Osteoblast (primary cell): ENCODE measurements at regions not wholly inside any gene's neighbourhood (a gene's known extent, or its start where the extent isn't known, plus 50 kb on each side); places are given as distances from the start of the nearest gene placed in this dataset.

Experiments
- DNase-seq: peaks from one replicate; pipeline ENCODE4 v3.0.0; 2011; ENCODE audit warnings: low spot score, mixed read lengths; ENCODE audit not compliant: insufficient read length; ENCODE audit errors: missing footprints
- H2AFZ ChIP-seq: 2 replicates; pipeline ENCODE4 v1.6.0; 2011; ENCODE audit warnings: mild to moderate bottlenecking, low read length
- H3K27ac ChIP-seq: 2 replicates; pipeline ENCODE4 v1.5.1; 2011; ENCODE audit warnings: mild to moderate bottlenecking, low read depth, low read length, moderate library complexity
- H3K27me3 ChIP-seq: 2 replicates; pipeline ENCODE4 v1.6.0; 2012; ENCODE audit warnings: mild to moderate bottlenecking, control low read depth, inconsistent platforms, low read length, moderate library complexity; ENCODE audit not compliant: insufficient read depth
- H3K36me3 ChIP-seq: 2 replicates; pipeline ENCODE4 v1.5.1; 2011; ENCODE audit warnings: mild to moderate bottlenecking, low read length, control low read depth, moderate library complexity; ENCODE audit not compliant: insufficient read depth
- H3K4me1 ChIP-seq: 2 replicates; pipeline ENCODE4 v1.5.1; 2011; ENCODE audit warnings: mild to moderate bottlenecking, low read length, control low read depth, moderate library complexity; ENCODE audit not compliant: insufficient read depth
- H3K4me2 ChIP-seq: 2 replicates; pipeline ENCODE4 v1.6.0; 2011; ENCODE audit warnings: mild to moderate bottlenecking, low read length; ENCODE audit not compliant: insufficient read depth
- H3K4me3 ChIP-seq: fragments of 200-600 bp; sonication (generic); 3 replicates; pipeline ENCODE4 v1.5.1; 2012; ENCODE audit warnings: mild to moderate bottlenecking, low read length, inconsistent platforms; ENCODE audit not compliant: insufficient read depth
- H3K79me2 ChIP-seq: 2 replicates; pipeline ENCODE4 v1.6.0; 2012; ENCODE audit warnings: mild to moderate bottlenecking, low read length, control low read depth, inconsistent platforms; ENCODE audit not compliant: insufficient read depth
- H3K9me3 ChIP-seq: 2 replicates; pipeline ENCODE4 v1.5.1; 2011; ENCODE audit warnings: low read depth, low read length, control low read depth
- H4K20me1 ChIP-seq: 2 replicates; pipeline ENCODE4 v1.6.0; 2012; ENCODE audit warnings: mild to moderate bottlenecking, low read length, control low read depth; ENCODE audit not compliant: insufficient read depth
- CTCF ChIP-seq: IDR thresholded peaks from 2 replicates; pipeline ENCODE4 v1.5.1; 2011; ENCODE audit warnings: mild to moderate bottlenecking, low read depth, low read length, moderate library complexity; ENCODE audit errors: extremely low read depth

- TF ChIP-seq CTCF = no peak
- Histone ChIP-seq H3K4me1 (no peaks in the 10 kb centered on the region), H3K79me2 (no peaks in the 10 kb centered on the region), H3K27ac (no peak overlapping the region), H2AFZ (no peak overlapping the region), H3K9me3 (no peaks in the 10 kb centered on the region), H3K36me3 (no peaks in the 10 kb centered on the region), H3K4me2 (no peak overlapping the region), H3K27me3 (no peaks in the 10 kb centered on the region), H3K4me3 (no peak overlapping the region), H4K20me1 (no peaks in the 10 kb centered on the region)
- DNase-seq = no peak
These were observed 318.0 kb downstream of the DMAC1 start for GRCh38 chr9:7481570-7481969.

GRCh38 chr9:7479300-7479699 lies 320.3 kb downstream of the DMAC1 start:
- H3K27me3 ChIP-seq = no peaks in the 10 kb centered on the region
- TF ChIP-seq CTCF = peak; percentile 7
- no peak overlapping the region for H3K4me2 ChIP-seq
- H3K36me3 ChIP-seq = no peaks in the 10 kb centered on the region
- no peak overlapping the region for H2AFZ ChIP-seq
- no peaks in the 10 kb centered on the region for H4K20me1 ChIP-seq
- H3K9me3 ChIP-seq = no peaks in the 10 kb centered on the region
- no peak overlapping the region for H3K27ac ChIP-seq
- no peaks in the 10 kb centered on the region for H3K4me1 ChIP-seq
- no peak for DNase-seq
- no peak overlapping the region for H3K4me3 ChIP-seq
- no peaks in the 10 kb centered on the region for H3K79me2 ChIP-seq

- no peak for DNase-seq
- Histone ChIP-seq H3K27ac (no peak overlapping the region), H3K9me3 (no peaks in the 10 kb centered on the region), H3K4me1 (no peaks in the 10 kb centered on the region), H3K27me3 (no peaks in the 10 kb centered on the region), H3K79me2 (no peaks in the 10 kb centered on the region), H4K20me1 (no peaks in the 10 kb centered on the region), H3K4me3 (no peak overlapping the region), H3K36me3 (no peaks in the 10 kb centered on the region), H3K4me2 (no peak overlapping the region), H2AFZ (no peak overlapping the region)
- TF ChIP-seq CTCF = no peak
These were observed 320.9 kb downstream of the DMAC1 start for GRCh38 chr9:7478646-7479045.

GRCh38 chr9:7467186-7467585 lies 332.4 kb downstream of the DMAC1 start:
- Histone ChIP-seq H3K4me1 (no peaks in the 10 kb centered on the region), H3K4me3 (no peak overlapping the region), H3K36me3 (no peaks in the 10 kb centered on the region), H3K9me3 (no peaks in the 10 kb centered on the region), H3K27ac (no peak overlapping the region), H3K4me2 (no peak overlapping the region), H3K79me2 (no peaks in the 10 kb centered on the region), H2AFZ (no peak overlapping the region), H4K20me1 (no peaks in the 10 kb centered on the region), H3K27me3 (no peaks in the 10 kb centered on the region)
- no peak for DNase-seq
- TF ChIP-seq CTCF = no peak
